Testis (tissue), 2 donors: ENCODE measurements at regions not wholly inside any gene's neighbourhood (a gene's known extent, or its start where the extent isn't known, plus 50 kb on each side); places are given as distances from the start of the nearest gene placed in this dataset.

Experiments used
- DNase-seq: peaks from one replicate; pipeline ENCODE4 v3.0.0-alpha.2; 2019
- H3K27ac ChIP-seq, 2 donors: fragments of 200-600 bp; sonication (generic); one replicate each; pipeline ENCODE4 v1.5.1; 2019
- H3K27me3 ChIP-seq: fragments of 200-600 bp; sonication (generic); one replicate; pipeline ENCODE4 v1.5.1; 2019
- H3K36me3 ChIP-seq: fragments of 200-600 bp; sonication (generic); one replicate; pipeline ENCODE4 v1.5.1; 2017; ENCODE audit warnings: low read depth; ENCODE audit errors: missing control alignments
- H3K4me1 ChIP-seq: fragments of 200-600 bp; sonication (generic); one replicate; pipeline ENCODE4 v1.5.1; 2019
- H3K4me3 ChIP-seq, 2 donors: fragments of 200-600 bp; sonication (generic); one replicate each; pipeline ENCODE4 v1.5.1; 2017 to 2019
- H3K9me3 ChIP-seq: fragments of 200-600 bp; sonication (generic); one replicate; pipeline ENCODE4 v1.5.1; 2017
- CTCF ChIP-seq, 3 experiments: fragments of 450-650 bp in 2 of 3; fragments of 200-600 bp in 1 of 3; sonication (generic) in 1 of 3; IDR thresholded peaks; one replicate each; pipeline ENCODE4 v1.5.1; 2016 to 2019; ENCODE audit warnings: antibody characterized with exemption in 3 of 3, mild to moderate bottlenecking in 2 of 3, moderate library complexity in 1 of 3
- POLR2A ChIP-seq: fragments of 450-650 bp; IDR thresholded peaks from one replicate; pipeline ENCODE4 v1.6.1; 2017; ENCODE audit warnings: antibody characterized with exemption, mild to moderate bottlenecking, moderate library complexity
- WGBS, 2 donors: methylation state at CpG; one replicate each; pipeline ENCODE4 v1.1.5; 2018; 5-methylcytosine and 5-hydroxymethylcytosine counted together
- intact Hi-C: fragments of 100-400 bp; cut with DNase I; formaldehyde crosslinking; loops from one replicate; pipeline ENCODE4 v1.15.1; 2023; ENCODE audit warnings: low total_unique reads

- H3K9me3 ChIP-seq, result no peaks in the 10 kb centered on the region
- H3K27me3 ChIP-seq, result no peaks in the 10 kb centered on the region
- H3K36me3 ChIP-seq, result no peaks in the 10 kb centered on the region
- WGBS, 2 donors, result 93 to 96% methylated on average over 3 of the region's 3 CpGs
- H3K4me3 ChIP-seq, result no peak overlapping the region
- intact Hi-C loops, result no loop called here
- no peak for TF ChIP-seq POLR2A
- TF ChIP-seq CTCF (IDR thresholded peaks at IDR 0.05), result peak in 1 of 3 experiments; percentile 8
- H3K27ac ChIP-seq, result no peak overlapping the region
- no peak for DNase-seq
- H3K4me1 ChIP-seq, result no peaks in the 10 kb centered on the region
Measured at GRCh38 chr20:60627751-60628565, 624.1 kb upstream of the CDH4 start.

GRCh38 chr20:60628749-60629148 lies 623.3 kb upstream of the CDH4 start:
- intact Hi-C loops, result no loop called here
- Histone ChIP-seq H3K36me3 (no peaks in the 10 kb centered on the region), H3K4me1 (no peaks in the 10 kb centered on the region), H3K4me3 (no peak overlapping the region), H3K9me3 (no peaks in the 10 kb centered on the region), H3K27me3 (no peaks in the 10 kb centered on the region), H3K27ac (no peak overlapping the region)
- DNase-seq, result no peak
- TF ChIP-seq CTCF (IDR thresholded peaks at IDR 0.05), result no peak
- no peak for TF ChIP-seq POLR2A
- WGBS, 2 donors, result 81 to 91% methylated on average over 7 of the region's 7 CpGs

- no peaks in the 10 kb centered on the region for H3K4me1 ChIP-seq
- WGBS, 2 donors, result 77 to 95% methylated on average over 4 of the region's 4 CpGs
- H3K27me3 ChIP-seq, result no peaks in the 10 kb centered on the region
- no peak overlapping the region for H3K27ac ChIP-seq
- no peaks in the 10 kb centered on the region for H3K36me3 ChIP-seq
- no peaks in the 10 kb centered on the region for H3K9me3 ChIP-seq
- TF ChIP-seq CTCF (IDR thresholded peaks at IDR 0.05), result no peak
- no peak for TF ChIP-seq POLR2A
- H3K4me3 ChIP-seq, result no peak overlapping the region
- intact Hi-C loops, result no loop called here
- DNase-seq, result no peak
Measured at GRCh38 chr20:60629206-60629605, 622.9 kb upstream of the CDH4 start.

GRCh38 chr20:60630609-60631008 lies 621.5 kb upstream of the CDH4 start:
- no peaks in the 10 kb centered on the region for H3K4me1 ChIP-seq
- 85 to 90% methylated on average over 8 of the region's 8 CpGs for WGBS, 2 donors
- intact Hi-C loops, result no loop called here
- no peaks in the 10 kb centered on the region for H3K36me3 ChIP-seq
- H3K4me3 ChIP-seq, result no peak overlapping the region
- H3K27ac ChIP-seq, result no peak overlapping the region
- no peaks in the 10 kb centered on the region for H3K9me3 ChIP-seq
- no peaks in the 10 kb centered on the region for H3K27me3 ChIP-seq
- DNase-seq, result no peak
- TF ChIP-seq POLR2A, result no peak
- TF ChIP-seq CTCF (IDR thresholded peaks at IDR 0.05), result no peak
